H1 (cell line): ENCODE measurements at regions not wholly inside any gene's neighbourhood (a gene's known extent, or its start where the extent isn't known, plus 50 kb on each side); places are given as distances from the start of the nearest gene placed in this dataset.

ENCODE experiments used
- HDAC6 ChIP-seq: IDR thresholded peaks from one replicate; pipeline ENCODE4 v1.7.1; 2012; ENCODE audit warnings: low read depth, mild to moderate bottlenecking, inconsistent platforms, low read length, moderate library complexity
- POLR2A ChIP-seq, 2 experiments: IDR thresholded peaks; 1 replicate in 1 of 2; 2 replicates in 1 of 2; pipeline ENCODE4 v1.6.1; 2011; ENCODE audit warnings: low read depth in 2 of 2, low read length in 2 of 2, mild to moderate bottlenecking in 2 of 2; ENCODE audit errors: control extremely low read depth in 1 of 2
- ZNF274 ChIP-seq: IDR thresholded peaks from 2 replicates; pipeline ENCODE4 v1.7.0; 2012; ENCODE audit warnings: low read length, borderline replicate concordance; ENCODE audit errors: extremely low read depth
- TF ChIP-seq, protein P1 (sequence below), 3 experiments: IDR thresholded peaks; 1 replicate in 2 of 3; 2 replicates in 1 of 3; pipeline versions ENCODE4 v1.5.1 to v1.6.1; 2011; ENCODE audit warnings: low read length in 3 of 3, mild to moderate bottlenecking in 3 of 3, inconsistent platforms in 2 of 3, low read depth in 1 of 3, moderate library complexity in 1 of 3; ENCODE audit not compliant: insufficient read depth in 1 of 3; ENCODE audit errors: control extremely low read depth in 1 of 3

DNA sequence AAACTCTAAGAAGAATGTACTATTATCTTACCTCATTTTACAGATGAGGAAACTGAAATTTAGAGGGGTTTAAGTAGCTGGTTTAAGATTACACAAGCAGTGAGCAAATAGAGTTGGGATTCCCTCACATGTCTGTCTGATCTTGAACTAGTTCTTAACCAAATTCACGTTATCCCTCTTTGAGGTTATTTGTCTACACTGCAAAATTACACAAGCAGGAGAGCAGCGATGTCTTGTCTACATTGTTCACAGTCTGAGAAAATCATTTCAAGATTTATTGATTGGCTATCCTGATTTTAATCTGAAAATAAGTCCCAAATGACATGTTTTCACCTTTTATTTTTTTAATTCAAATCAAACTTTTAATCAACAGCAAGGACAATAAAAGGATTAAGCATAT, 56.9 kb downstream of the SOX9 start:
- TF ChIP-seq HDAC6 (no peak), POLR2A (IDR thresholded peaks at IDR 0.05; ENCODE audit: control extremely low read depth in 1 of 2, low read depth in 2 of 2, low read length in 2 of 2) (no peak), ZNF274 (no peak)
- TF ChIP-seq, protein P1, sequence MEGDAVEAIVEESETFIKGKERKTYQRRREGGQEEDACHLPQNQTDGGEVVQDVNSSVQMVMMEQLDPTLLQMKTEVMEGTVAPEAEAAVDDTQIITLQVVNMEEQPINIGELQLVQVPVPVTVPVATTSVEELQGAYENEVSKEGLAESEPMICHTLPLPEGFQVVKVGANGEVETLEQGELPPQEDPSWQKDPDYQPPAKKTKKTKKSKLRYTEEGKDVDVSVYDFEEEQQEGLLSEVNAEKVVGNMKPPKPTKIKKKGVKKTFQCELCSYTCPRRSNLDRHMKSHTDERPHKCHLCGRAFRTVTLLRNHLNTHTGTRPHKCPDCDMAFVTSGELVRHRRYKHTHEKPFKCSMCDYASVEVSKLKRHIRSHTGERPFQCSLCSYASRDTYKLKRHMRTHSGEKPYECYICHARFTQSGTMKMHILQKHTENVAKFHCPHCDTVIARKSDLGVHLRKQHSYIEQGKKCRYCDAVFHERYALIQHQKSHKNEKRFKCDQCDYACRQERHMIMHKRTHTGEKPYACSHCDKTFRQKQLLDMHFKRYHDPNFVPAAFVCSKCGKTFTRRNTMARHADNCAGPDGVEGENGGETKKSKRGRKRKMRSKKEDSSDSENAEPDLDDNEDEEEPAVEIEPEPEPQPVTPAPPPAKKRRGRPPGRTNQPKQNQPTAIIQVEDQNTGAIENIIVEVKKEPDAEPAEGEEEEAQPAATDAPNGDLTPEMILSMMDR (IDR thresholded peaks at IDR 0.05; ENCODE audit: control extremely low read depth in 1 of 3, insufficient read depth in 1 of 3, low read depth in 1 of 3, low read length in 3 of 3) = no peak
